IPS DF 4.7 (cell line): ENCODE measurements at regions not wholly inside any gene's neighbourhood (a gene's known extent, or its start where the extent isn't known, plus 50 kb on each side); places are given as distances from the start of the nearest gene placed in this dataset.

Experiments used
- DNase-seq: peaks from one replicate; pipeline ENCODE4 v3.0.0-alpha.2; 2013; ENCODE audit warnings: low spot score; ENCODE audit errors: extremely low read depth

DNA sequence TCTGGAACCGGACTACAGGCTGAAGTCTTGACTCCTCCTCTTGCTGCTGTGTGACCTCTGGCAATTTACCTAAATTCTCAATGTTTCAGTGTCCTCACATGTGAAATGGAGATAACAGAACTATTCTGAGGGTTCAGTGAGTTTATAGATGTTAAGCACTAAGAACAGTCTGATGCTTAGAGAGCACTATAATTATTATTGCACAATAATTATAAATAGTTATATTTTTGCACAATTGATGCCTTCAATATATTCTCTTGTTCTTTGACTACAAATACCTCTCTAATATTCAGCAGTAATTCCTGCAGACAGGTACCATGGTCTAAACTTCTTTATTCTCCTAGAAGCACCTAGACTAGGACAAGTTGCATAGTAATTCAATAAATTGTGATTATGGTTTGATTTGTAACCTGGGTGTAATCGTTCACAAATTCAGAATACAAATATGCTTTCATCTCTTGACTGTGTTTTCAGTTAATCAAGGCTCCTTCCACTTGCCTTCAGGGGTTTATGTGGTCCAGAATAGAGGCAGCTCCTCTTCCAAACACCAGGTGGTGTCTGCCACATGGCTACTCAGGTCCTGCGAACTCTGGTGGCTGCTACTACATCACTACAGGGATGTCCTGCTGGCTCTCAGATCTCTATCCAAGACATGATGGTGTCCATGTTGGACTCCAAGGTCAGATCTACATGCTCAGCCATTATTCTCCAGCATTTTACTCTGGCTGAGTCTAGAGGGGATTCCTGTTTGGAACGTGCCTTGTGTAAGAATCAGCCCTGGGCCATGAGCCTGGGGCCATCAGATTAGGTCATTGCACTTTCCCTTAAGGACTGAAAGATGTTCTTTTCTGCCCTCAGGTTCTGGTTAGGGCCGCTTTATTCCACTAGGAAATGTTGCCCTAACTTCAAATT, 103.4 kb downstream of the QRFPR start:
- DNase-seq = peak; percentile 30

DNA sequence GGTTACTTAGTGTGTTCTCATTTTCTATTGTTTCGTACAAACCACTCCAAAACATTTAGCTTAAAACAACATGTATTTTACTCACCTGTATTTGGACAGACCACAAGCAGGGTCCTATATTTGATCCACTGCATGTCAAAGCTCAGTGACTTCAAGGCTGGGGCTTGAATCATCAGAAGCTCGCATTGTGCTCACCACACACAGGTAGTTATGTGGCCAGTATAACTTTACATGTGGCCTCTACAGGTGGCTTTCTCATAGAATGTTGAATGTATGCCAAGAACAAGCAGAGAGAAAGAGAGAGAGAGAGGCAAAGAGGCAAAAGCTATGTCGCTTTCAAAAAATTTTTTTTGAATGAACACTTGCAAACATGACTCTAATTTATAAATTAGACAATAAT, 107.6 kb downstream of the QRFPR start:
- no peak for DNase-seq

DNA sequence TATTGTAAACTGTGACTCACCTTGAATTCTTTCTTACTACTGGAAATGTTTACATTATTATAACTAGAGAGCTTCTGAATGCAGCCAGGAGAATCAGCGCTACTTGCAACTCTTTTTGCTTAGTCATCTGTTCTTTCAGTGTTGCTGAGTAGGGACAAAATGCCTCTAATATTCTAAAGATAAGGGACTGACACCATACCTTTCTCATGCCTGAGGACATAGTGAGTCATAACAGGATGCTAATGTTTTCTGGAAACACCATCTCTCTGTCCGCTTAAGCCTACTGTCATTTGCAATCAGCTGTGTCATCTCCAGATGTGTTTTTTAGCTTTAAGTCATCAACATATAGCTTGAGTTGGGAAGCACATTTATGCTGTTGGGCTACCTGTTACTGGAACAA, 108.3 kb downstream of the QRFPR start:
- DNase-seq = no peak

DNA sequence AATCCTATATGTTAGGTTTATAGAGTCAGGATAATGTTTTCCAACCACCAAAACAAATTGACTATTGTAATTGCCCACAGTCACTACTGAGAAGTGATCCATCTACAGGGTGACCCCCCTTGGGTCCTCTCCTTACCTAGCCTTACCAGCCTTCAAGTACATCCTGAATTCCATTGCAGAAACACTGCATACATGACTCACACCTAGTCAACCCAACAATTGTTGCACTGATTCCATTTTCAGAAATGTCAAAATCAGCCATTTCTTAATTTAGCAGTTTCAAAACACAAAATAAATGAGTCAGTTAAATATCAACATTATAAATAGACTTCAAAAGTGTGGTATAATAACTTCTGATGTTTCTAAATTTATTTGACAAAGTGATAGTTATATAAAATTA, 106.3 kb upstream of the TNIP3 start:
- DNase-seq = no peak

DNA sequence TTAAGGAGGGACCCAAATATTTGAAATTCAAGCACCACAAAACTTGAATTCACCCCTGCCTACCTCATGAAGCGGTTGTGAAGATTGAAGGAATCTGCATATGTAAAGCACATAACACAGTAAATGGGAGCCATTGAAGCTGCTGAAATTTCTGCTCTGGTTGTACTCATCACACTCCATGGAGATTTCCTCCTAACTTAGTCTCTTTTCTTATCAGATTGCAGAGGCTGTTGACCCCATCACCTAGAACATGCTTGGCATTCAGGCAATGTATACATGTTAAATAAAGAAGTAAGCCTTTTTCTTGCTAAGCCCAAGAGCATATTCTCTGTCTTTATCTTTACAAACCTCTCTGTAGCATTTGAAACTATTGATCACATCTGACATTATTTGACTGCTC, 104.9 kb upstream of the TNIP3 start:
- no peak for DNase-seq

DNA sequence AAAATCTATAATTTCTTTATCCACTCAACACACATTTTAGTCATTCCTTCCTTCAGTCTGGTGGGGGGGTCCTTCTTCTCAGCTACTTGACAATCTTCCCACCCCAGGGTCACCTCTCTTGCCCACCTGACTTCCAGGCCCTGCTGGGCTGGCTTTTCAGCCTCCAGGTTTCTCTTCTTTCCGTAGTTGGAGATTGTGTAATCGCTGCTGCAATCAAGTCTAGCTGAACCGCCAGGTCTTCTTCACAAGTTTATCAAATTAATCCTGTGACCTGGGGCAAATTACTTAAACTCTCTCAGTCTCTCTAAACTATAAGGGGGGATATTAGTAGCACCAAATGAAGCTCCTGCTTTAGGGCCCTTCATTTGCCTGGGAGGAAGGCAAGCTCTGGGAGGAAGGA, 102.9 kb upstream of the TNIP3 start:
- DNase-seq = no peak

DNA sequence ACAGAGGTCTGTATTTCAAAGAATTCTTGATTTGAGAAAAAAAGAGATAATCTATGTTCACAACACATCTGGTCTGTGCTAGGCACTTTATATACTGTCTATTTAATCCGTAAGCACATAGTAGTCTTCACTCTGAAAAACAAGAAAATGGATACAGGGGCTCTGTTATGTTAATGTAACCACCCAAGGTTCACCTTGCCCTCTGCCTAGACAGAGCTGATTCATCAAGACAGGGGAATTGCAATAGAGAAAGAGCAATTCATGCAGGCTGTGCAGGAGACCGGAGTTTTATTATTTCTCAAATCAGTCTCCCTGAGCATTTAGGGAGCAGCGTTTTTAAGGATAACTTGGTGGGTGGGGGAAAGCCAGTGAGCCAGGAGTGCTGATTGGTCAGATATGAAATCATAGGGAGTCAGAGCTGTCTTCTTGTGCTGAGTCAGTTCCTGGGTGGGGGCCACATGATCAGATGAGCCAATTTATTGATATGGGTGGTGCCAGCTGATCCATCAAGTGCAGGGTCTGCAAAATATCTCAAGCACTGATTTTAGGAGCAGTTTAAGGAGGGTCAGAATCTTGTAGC, 92.9 kb upstream of the TNIP3 start:
- no peak for DNase-seq

DNA sequence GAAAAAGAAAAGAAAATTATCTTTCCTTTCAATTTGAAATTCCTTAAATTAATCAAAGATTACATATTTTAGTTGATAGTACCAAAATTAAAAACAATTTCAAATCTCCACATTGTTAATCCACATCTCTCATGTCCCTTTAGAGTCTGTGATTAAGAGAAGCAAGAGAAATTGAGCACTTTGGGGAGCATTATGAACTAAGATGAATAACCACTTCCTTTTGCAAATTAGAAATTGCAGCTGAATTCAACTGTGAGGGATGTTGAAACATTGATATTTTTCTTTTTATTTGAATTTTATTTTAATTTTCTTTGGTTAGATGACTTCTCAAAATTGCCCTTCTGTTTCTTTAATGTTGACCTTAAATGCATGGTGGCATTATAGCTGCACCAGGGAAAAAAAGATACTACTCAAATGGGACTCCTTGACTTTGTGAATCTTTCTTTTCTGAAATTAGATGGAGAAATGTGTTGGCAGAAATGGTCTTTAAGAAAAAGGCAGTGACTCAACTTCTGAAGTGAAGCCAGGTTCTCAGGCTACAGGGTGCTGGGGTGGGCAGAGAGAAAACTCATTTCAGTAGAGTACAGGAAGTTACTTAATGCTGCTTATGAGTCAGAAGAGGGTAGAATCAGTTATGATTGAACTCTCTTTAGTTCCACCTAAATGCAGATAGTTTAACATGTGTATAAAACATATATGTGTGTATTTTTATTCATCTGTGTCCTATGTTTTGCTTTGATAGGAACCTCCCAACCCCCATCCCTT, 92.0 kb upstream of the TNIP3 start:
- DNase-seq = no peak

DNA sequence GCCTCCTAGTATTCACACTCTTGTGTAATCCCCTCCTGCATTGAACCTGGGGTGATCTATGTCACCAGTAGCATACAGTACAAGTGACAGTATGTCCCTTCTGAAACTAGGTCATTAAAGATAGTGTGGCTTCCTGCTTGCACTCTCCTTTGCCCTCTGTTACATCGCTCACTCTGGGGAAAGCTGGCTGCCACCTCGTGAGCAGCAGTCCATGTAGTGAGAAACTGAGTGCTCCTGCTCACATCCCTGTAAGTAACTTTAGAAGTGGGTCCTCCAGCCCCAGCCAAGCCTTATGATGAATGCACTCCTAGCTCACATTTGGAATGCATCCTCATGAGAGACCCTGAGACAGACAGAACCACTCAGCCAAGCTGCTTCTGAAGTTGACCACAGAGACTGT, 89.8 kb upstream of the TNIP3 start:
- DNase-seq = no peak

DNA sequence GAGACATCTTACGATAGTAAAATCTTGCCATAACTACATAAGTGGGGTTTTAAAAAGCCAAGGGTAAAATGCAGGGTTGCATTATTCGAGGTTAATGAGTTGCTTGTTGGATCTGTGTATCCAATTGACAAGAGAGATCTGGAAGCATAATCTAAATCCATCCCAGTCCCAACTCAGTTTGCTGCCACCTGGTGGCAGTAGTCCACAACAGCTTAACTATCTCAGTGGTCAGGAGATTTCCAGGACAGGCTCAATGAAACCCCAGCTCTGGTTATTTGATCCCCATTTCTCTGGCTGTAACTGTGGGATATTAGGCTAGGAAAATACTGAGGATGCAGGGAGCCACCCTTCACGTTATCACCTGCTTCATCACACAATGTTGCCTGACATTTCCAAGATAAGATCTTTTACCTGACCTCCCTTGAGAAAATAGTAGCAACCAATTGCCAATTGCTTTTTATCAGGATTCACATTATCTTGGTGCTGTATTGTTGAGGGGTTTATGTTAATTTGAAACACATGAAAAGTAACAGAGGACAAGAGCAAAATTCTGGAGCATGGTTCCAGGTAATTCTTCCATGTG, 88.2 kb upstream of the TNIP3 start:
- peak; percentile 44 for DNase-seq

DNA sequence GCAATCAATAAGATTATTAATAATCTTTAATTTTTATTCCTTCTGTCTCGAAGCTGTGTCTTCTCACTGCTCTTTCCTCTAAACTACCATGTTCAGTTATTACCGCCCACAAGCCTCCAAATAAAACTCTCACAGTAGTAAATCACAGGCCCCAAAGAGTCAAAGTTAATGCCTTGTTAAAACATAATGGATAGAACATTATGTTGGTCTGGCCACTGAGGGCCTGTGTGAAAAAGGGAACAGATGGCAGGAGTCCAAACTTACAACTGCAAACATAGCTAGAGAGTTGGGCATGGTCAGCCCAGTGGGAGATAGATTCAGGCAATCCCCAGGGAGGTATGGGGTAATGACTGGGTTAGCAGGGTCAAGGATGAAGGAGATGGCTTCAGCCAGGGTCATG, 84.6 kb upstream of the TNIP3 start:
- no peak for DNase-seq

DNA sequence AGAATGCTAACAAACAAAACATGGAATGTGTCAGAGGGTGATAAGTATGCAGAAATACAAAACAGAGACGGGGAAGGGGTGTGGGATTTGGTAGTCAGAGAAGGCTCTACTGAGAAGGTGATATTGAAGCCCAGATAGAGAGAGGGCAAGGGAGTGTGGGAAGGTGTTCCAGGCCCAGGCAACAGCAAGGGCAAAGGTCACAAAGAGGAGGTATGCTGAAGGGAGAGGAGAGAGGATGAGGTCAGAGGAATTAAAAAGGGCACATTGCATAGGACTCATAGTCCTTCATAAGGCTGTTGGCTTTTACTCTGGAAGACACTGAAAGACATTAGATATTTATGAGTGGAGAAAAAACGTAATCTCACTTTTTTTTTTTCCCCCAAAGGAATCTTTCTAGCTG, 82.6 kb upstream of the TNIP3 start:
- DNase-seq = no peak

DNA sequence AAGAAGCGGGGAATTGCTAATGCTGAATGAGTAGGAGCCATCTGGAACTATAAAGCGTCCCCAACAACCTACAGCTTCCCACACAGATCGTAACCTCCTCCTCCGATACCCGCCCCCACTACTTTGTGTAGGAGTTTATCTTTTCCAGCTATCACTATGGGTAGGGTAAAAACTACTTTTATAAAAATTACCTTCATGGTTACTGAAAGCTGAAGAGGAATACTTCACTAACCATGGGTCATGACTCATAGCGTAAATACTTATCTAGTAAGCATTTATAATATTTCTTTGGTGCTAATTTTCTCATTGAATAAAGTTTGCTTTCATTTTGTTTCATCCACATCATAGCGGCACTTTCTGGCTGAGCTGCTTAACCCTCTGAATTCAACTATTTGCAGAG, 79.4 kb upstream of the TNIP3 start:
- DNase-seq = no peak

DNA sequence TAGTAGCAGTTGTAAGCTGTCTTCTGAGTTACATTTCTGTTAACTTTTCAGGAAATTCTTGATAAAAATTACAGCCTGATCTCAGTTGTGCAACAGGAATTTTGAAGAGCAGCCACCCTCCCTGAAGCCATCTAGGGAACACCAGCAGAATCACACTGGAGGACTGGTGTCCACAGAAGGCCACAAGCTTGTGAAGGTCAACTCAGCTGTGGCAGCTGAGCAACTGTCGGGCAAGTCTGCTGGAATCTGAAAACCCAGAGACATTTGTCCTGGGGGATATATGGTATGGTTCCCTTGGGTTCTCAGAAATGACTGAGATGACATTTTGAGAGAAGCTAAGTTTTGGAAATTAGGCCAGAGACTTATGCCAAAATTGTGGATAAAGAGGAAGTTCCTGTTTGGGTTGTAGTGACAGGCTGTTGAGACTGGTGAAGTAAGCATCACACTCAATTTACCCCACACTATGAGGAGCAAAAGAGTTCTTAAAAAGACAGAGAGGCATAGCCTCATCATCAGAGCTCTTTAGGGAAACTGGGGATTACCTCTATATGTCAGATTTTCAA, 78.1 kb upstream of the TNIP3 start:
- no peak for DNase-seq

DNA sequence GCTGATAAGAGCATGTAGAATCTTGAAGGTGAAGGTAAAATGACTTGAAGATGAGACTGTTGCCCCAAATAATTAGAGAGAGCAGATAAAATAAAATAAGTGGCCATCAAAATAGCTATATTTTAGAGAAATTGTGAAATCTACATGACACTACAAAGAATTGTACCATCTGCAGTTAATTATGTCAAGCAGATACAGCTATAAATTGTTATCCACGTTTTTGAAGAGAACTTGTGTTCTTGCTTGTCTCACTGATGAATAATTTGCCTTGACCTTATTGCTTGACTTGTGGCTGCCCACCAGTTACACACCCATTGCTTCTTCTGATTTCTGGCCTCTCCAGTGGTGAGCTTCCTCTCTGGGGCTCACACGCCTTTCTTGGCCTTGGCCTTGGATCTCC, 75.8 kb upstream of the TNIP3 start:
- no peak for DNase-seq

DNA sequence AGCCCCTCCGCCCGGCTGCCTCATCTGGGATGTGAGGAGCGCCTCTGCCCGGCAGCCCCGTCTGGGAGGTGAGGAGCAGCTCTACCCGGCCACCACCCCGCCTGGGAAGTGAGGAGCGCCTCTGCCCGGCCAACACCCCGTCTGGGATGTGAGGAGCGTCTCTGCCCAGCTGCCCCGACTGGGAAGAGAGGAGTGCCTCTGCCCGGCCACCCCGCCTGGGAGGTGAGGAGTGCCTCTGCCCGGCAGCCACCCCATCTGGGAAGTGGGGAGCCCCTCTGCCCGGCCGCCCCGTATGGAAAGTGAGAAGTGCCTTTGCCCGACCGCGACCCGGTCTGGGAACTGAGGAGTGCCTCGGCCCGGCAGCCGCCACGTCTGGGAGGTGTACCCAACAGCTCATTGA, 74.3 kb upstream of the TNIP3 start:
- no peak for DNase-seq

DNA sequence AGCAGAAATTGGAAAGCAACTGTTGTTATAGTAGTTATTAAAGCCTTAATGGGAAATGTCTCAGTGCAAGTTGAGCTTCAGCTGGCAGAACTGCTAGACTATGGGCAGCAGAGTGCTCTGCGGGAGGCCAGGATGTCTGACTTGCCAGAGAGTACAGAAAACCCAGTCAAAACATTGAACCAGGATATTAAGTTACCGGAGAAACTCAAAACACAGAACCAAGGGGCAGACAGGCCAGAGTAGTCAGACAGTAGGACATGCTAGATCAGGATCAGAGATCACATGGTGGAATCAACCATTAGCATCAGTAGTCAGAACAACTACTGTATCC, 72.9 kb upstream of the TNIP3 start:
- no peak for DNase-seq

DNA sequence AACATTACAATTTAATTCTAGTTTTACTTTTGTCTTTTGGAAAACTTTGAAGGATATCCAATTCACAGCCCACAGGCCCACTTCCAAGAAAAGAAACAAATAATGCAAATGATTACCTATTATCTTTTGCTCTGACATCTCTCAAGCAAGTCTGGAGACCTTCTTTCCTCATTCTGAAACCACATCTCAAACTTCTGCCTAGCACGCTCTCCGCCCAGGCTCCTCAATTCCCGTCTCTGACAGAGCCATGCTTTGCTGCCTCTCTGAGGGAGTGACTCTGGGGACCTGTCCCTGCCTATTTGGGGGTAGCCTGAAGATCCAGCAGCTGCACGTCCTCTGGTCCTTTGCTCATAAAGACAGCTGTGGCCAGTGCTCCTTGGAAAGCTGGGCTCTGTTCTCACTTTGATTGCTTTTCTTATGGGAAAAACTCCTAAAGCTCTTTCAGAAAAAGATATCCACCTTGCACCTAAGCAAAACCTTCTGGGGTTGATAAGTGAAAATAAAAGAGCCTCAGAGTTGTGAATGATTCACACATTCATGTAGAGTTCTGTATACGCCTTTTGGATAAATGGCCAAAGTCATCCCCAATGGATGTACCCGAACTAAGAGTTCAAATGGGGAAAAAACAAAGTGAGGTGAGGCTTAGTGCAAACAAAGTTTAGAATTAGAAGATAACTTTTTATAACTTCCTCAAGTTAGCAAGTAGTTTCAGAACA, 72.4 kb upstream of the TNIP3 start:
- no peak for DNase-seq

DNA sequence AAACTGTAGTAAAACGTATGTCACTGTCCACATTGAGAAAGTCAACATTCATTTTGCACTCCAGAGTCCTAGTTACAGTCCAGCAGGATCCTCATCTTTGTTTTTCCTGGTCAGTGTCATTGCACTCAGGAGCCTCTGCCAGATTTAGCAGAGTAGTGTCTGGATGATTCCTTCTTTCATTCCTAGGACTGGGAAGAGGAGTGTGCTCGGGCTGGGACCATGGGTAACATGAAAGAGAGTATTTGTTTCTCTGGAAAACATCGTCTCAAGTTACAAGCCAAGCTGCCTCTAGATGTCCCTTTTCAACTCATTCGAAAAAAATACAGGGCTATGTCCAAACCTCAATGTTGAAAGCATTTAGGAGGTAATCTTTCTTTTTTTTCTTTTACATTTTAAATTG, 69.9 kb upstream of the TNIP3 start:
- no peak for DNase-seq

DNA sequence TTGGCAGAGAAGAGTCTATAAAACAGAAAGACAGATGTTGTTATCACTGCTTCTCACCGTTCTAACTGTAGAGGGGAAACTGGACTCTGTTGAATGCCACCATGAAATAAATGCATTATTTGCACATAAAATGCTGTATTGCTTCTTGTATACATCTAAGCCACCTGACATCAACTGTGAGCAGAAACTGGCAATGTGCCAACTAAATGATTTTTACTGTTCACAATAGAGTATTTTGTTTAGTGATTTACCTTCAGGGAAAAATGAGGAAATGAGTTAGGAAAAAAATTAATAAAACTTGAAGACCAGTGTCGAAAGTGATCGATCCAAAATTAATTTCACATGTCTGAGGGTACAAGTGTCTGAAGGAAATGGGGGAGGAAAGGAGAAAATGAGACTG, 65.9 kb upstream of the TNIP3 start:
- no peak for DNase-seq

DNA sequence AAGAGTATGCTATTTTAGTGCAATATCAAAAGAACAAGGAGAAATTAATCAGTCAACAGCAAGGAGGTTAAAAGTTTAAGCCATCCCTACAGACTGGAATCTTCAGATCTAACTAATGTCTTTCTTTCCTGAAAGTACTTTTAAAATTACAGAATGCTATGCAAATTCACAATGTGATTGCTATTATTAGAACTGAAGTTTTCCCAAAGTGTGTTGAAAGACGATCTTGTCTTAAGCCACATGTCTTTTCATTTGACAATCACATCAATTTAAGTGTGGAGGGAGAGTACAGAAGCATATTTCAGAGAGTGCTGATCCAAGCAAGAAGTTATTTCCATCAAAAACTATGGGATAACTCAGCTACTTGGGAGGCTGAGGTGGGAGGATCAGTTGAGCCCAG, 64.7 kb upstream of the TNIP3 start:
- DNase-seq = no peak
